Neural progenitor cell (in vitro differentiated cells): ENCODE measurements at regions not wholly inside any gene's neighbourhood (a gene's known extent, or its start where the extent isn't known, plus 50 kb on each side); places are given as distances from the start of the nearest gene placed in this dataset.

Experiments
- EZH2 ChIP-seq: fragments of 200-600 bp; sonication (generic); IDR thresholded peaks from 2 replicates; pipeline ENCODE4 v1.6.1; 2017; ENCODE audit warnings: antibody characterized with exemption, mild to moderate bottlenecking, moderate library complexity
- EZH2phosphoT487 ChIP-seq: fragments of 200-600 bp; sonication (generic); IDR thresholded peaks from 2 replicates; pipeline ENCODE4 v1.6.1; 2017; ENCODE audit warnings: antibody characterized with exemption
- TF ChIP-seq, protein P1 (sequence below): fragments of 200-600 bp; sonication (generic); IDR thresholded peaks from 2 replicates; pipeline ENCODE4 v1.5.1; 2017; ENCODE audit warnings: antibody characterized with exemption, mild to moderate bottlenecking

DNA sequence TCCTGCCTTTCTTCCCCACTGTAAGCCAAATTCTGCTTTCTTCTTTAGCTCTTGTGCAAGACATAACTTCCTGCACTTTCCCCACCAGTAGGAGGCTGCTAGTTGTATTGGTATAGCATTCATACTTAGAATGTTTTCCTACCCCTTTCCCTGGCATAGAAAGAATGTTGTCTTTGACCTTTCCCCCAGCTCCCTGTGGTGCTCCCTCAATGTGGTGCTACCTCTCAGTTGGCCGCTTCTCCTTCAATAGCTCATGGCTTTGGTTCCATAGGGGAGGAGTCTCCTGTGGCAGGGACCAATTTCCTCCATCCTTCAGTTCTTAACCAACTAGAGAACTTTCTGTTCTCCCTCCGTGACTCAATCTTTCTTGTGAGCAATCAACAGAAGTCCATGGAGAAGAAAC, 67.5 kb upstream of the AKAP13 start:
- TF ChIP-seq EZH2 (no peak), EZH2phosphoT487 (no peak)
- TF ChIP-seq, protein P1, sequence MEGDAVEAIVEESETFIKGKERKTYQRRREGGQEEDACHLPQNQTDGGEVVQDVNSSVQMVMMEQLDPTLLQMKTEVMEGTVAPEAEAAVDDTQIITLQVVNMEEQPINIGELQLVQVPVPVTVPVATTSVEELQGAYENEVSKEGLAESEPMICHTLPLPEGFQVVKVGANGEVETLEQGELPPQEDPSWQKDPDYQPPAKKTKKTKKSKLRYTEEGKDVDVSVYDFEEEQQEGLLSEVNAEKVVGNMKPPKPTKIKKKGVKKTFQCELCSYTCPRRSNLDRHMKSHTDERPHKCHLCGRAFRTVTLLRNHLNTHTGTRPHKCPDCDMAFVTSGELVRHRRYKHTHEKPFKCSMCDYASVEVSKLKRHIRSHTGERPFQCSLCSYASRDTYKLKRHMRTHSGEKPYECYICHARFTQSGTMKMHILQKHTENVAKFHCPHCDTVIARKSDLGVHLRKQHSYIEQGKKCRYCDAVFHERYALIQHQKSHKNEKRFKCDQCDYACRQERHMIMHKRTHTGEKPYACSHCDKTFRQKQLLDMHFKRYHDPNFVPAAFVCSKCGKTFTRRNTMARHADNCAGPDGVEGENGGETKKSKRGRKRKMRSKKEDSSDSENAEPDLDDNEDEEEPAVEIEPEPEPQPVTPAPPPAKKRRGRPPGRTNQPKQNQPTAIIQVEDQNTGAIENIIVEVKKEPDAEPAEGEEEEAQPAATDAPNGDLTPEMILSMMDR: no peak
